Fibroblast of lung (primary cell): ENCODE measurements at regions not wholly inside any gene's neighbourhood (a gene's known extent, or its start where the extent isn't known, plus 50 kb on each side); places are given as distances from the start of the nearest gene placed in this dataset.

Experiments used
- DNase-seq, 2 donors: peaks; one replicate each; pipeline versions ENCODE4 v3.0.0 to v3.0.0-alpha.2; 2010; ENCODE audit warnings: low read depth in 2 of 2
- H2AFZ ChIP-seq: 2 replicates; pipeline ENCODE4 v1.5.1; 2012; ENCODE audit warnings: low read length, control low read depth, inconsistent platforms
- H3K27ac ChIP-seq: 2 replicates; pipeline ENCODE4 v1.5.1; 2011; ENCODE audit warnings: low read length, control low read depth; ENCODE audit not compliant: insufficient read depth
- H3K27me3 ChIP-seq: 2 replicates; pipeline ENCODE4 v1.5.1; 2011; ENCODE audit warnings: mild to moderate bottlenecking, low read length; ENCODE audit not compliant: control insufficient read depth, insufficient read depth
- H3K36me3 ChIP-seq: 2 replicates; pipeline ENCODE4 v1.5.1; 2011; ENCODE audit warnings: low read length; ENCODE audit not compliant: control insufficient read depth, insufficient read depth
- H3K4me1 ChIP-seq: 2 replicates; pipeline ENCODE4 v1.5.1; 2011; ENCODE audit warnings: low read length; ENCODE audit not compliant: control insufficient read depth, insufficient read depth; ENCODE audit errors: extremely low read depth
- H3K4me2 ChIP-seq: 2 replicates; pipeline ENCODE4 v1.5.1; 2011; ENCODE audit warnings: low read length, control low read depth; ENCODE audit not compliant: insufficient read depth; ENCODE audit errors: extremely low read depth
- H3K4me3 ChIP-seq, 4 experiments: fragments of 200-600 bp in 1 of 4; sonication (generic) in 1 of 4; replicated peaks in 1 of 4; 2 replicates each; pipeline ENCODE4 v1.5.1; 2011 to 2016; ENCODE audit warnings: low read length in 4 of 4, low read depth in 3 of 4, mild to moderate bottlenecking in 3 of 4, control low read depth in 2 of 4, inconsistent platforms in 1 of 4, mixed read lengths in 1 of 4; ENCODE audit not compliant: insufficient read depth in 1 of 4; ENCODE audit errors: control extremely low read depth in 1 of 4
- H3K79me2 ChIP-seq: 2 replicates; pipeline ENCODE4 v1.5.1; 2012; ENCODE audit warnings: mild to moderate bottlenecking, low read length, inconsistent platforms; ENCODE audit not compliant: control insufficient read depth, insufficient read depth
- H3K9ac ChIP-seq: 2 replicates; pipeline ENCODE4 v1.5.1; 2011; ENCODE audit warnings: mild to moderate bottlenecking, low read length, control low read depth; ENCODE audit not compliant: insufficient read depth
- H3K9me3 ChIP-seq: 2 replicates; pipeline ENCODE4 v1.5.1; 2012; ENCODE audit warnings: low read depth, low read length; ENCODE audit not compliant: control insufficient read depth, insufficient read depth
- H4K20me1 ChIP-seq: 2 replicates; pipeline ENCODE4 v1.5.1; 2011; ENCODE audit warnings: low read length; ENCODE audit not compliant: control insufficient read depth, insufficient read depth; ENCODE audit errors: extremely low read depth
- CTCF ChIP-seq, 2 donors: IDR thresholded peaks in 1 of 2; conservative IDR thresholded peaks in 1 of 2; 1 replicate in 1 of 2; 2 replicates in 1 of 2; pipeline ENCODE4 v1.5.1; 2011 to 2012; ENCODE audit warnings: low read length in 2 of 2, control low read depth in 1 of 2, inconsistent platforms in 1 of 2, low read depth in 1 of 2, mild to moderate bottlenecking in 1 of 2
- EZH2 ChIP-seq: IDR thresholded peaks from 2 replicates; pipeline ENCODE4 v1.5.1; 2012; ENCODE audit warnings: low read length, control low read depth, mild to moderate bottlenecking; ENCODE audit errors: missing control alignments

- H3K27me3 ChIP-seq = no peaks in the 10 kb centered on the region
- H3K4me3 ChIP-seq = no peak overlapping the region
- H3K4me1 ChIP-seq = no peaks in the 10 kb centered on the region
- DNase-seq = no peak
- no peak overlapping the region for H3K4me2 ChIP-seq
- H4K20me1 ChIP-seq = no peaks in the 10 kb centered on the region
- H3K9ac ChIP-seq = no peak overlapping the region
- H3K9me3 ChIP-seq = no peaks in the 10 kb centered on the region
- no peak overlapping the region for H3K27ac ChIP-seq
- TF ChIP-seq CTCF (conservative IDR thresholded peaks at IDR 0.05 in 1 of 2, IDR thresholded peaks at IDR 0.05 in 1 of 2; ENCODE audit: low read depth in 1 of 2, low read length in 2 of 2) (no peak), EZH2 (no peak)
- H3K36me3 ChIP-seq = no peaks in the 10 kb centered on the region
- no peak overlapping the region for H2AFZ ChIP-seq
- H3K79me2 ChIP-seq = no peaks in the 10 kb centered on the region
Observed at GRCh38 chr14:57078054-57078453, 190.7 kb downstream of the EXOC5 start.

GRCh38 chr14:57073986-57074385 is 194.7 kb downstream of the EXOC5 start:
- Histone ChIP-seq H3K79me2 (no peaks in the 10 kb centered on the region), H3K4me1 (no peaks in the 10 kb centered on the region), H4K20me1 (no peaks in the 10 kb centered on the region), H3K27me3 (no peaks in the 10 kb centered on the region), H3K4me2 (no peak overlapping the region), H3K4me3 (no peak overlapping the region), H3K36me3 (no peaks in the 10 kb centered on the region), H3K9ac (no peak overlapping the region), H2AFZ (no peak overlapping the region), H3K9me3 (no peaks in the 10 kb centered on the region), H3K27ac (no peak overlapping the region)
- no peak for DNase-seq
- TF ChIP-seq CTCF (conservative IDR thresholded peaks at IDR 0.05 in 1 of 2, IDR thresholded peaks at IDR 0.05 in 1 of 2; ENCODE audit: low read depth in 1 of 2, low read length in 2 of 2) = no peak
- TF ChIP-seq EZH2 = no peak

- no peak overlapping the region for H2AFZ ChIP-seq
- no peak overlapping the region for H3K9ac ChIP-seq
- H3K4me1 ChIP-seq = no peaks in the 10 kb centered on the region
- TF ChIP-seq CTCF (conservative IDR thresholded peaks at IDR 0.05 in 1 of 2, IDR thresholded peaks at IDR 0.05 in 1 of 2; ENCODE audit: low read depth in 1 of 2, low read length in 2 of 2) = no peak
- no peak for TF ChIP-seq EZH2
- no peaks in the 10 kb centered on the region for H3K27me3 ChIP-seq
- no peaks in the 10 kb centered on the region for H4K20me1 ChIP-seq
- H3K36me3 ChIP-seq = no peaks in the 10 kb centered on the region
- no peak for DNase-seq
- H3K4me3 ChIP-seq = no peak overlapping the region
- no peak overlapping the region for H3K4me2 ChIP-seq
- H3K9me3 ChIP-seq = no peaks in the 10 kb centered on the region
- H3K79me2 ChIP-seq = no peaks in the 10 kb centered on the region
- no peak overlapping the region for H3K27ac ChIP-seq
Observed at GRCh38 chr14:57071639-57072038, 197.1 kb downstream of the EXOC5 start.
